GM12878 (cell line): ENCODE measurements at regions not wholly inside any gene's neighbourhood (a gene's known extent, or its start where the extent isn't known, plus 50 kb on each side); places are given as distances from the start of the nearest gene placed in this dataset.

Experiments
- ATAC-seq: fragments of 200-7000 bp; cut with Tn5 transposase; 3 replicates; pipeline ENCODE4 v1.9.1; 2020; ENCODE audit warnings: mild to moderate bottlenecking, moderate library complexity
- BruUV-seq: library from RNA; stranded (reverse); fragments of 400-500 nt; replicated peaks from 2 replicates; lab custom pipeline; 2021; lab: Mats Ljungman, UMichigan
- CTCF ChIA-PET: fragments of 300-600 bp; sonication (Branson Sonifier 250); formaldehyde crosslinking; extraction: SDS; loops from one replicate; lab custom pipeline; 2021; ENCODE audit warnings: inconsistent platforms; lab: Yijun Ruan, JAX
- POLR2A ChIA-PET: fragments of 350-600 bp; formaldehyde crosslinking; extraction: SDS; loops from one replicate; lab custom pipeline; 2021; ENCODE audit warnings: inconsistent platforms; lab: Charles Lee
- RAD21 ChIA-PET: fragments of 300-600 bp; sonication (Branson Sonifier 250); formaldehyde crosslinking; loops from one replicate; lab custom pipeline; 2023; ENCODE audit warnings: antibody characterized with exemption; ENCODE audit not compliant: unreplicated experiment; lab: Charles Lee
- SMC1A ChIA-PET: fragments of 300-600 bp; sonication (Branson Sonifier 250); formaldehyde crosslinking; loops from one replicate; lab custom pipeline; 2023; ENCODE audit not compliant: unreplicated experiment, uncharacterized antibody; lab: Charles Lee
- DNase-seq: peaks from one replicate; pipeline ENCODE4 v3.0.0-alpha.2; 2011; ENCODE audit warnings: low read depth, low spot score
- FAIRE-seq: peaks from 3 replicates; lab custom pipeline; 2011; peaks lifted over from hg19 to GRCh38; lab: Jason Lieb, UNC
- H2AFZ ChIP-seq: 2 replicates; pipeline ENCODE4 v1.6.0; 2011; ENCODE audit warnings: low read depth, low read length, control low read depth; ENCODE audit not compliant: control insufficient read depth
- H3K27ac ChIP-seq: 2 replicates; pipeline ENCODE4 v1.5.1; 2011; ENCODE audit warnings: control low read depth; ENCODE audit not compliant: control insufficient read depth, insufficient read depth
- H3K27me3 ChIP-seq, 2 experiments: replicated peaks in 1 of 2; 2 replicates each; pipeline versions ENCODE4 v1.6.0 to v1.6.1; 2011; ENCODE audit warnings: low read length in 1 of 2; ENCODE audit not compliant: control insufficient read depth in 2 of 2, insufficient read depth in 2 of 2
- H3K36me3 ChIP-seq, 2 experiments: 2 replicates each; pipeline ENCODE4 v1.5.1; 2011; ENCODE audit warnings: low read length in 1 of 2; ENCODE audit not compliant: control insufficient read depth in 2 of 2, insufficient read depth in 2 of 2
- H3K4me1 ChIP-seq: 2 replicates; pipeline ENCODE4 v1.6.1; 2011; ENCODE audit warnings: mild to moderate bottlenecking, low read length, moderate library complexity, mixed read lengths; ENCODE audit not compliant: control insufficient read depth, insufficient read depth
- H3K4me2 ChIP-seq: 2 replicates; pipeline ENCODE4 v1.6.0; 2011; ENCODE audit warnings: control low read depth; ENCODE audit not compliant: control insufficient read depth, insufficient read depth
- H3K4me3 ChIP-seq: fragments of 200-600 bp; sonication (generic); 2 replicates; pipeline ENCODE4 v1.5.1; 2016
- H3K79me2 ChIP-seq: 2 replicates; pipeline ENCODE4 v1.6.0; 2011; ENCODE audit warnings: low read length; ENCODE audit not compliant: control insufficient read depth, insufficient read depth
- H3K9ac ChIP-seq: 2 replicates; pipeline ENCODE4 v1.8.0; 2011; ENCODE audit warnings: low read length, control low read depth, mixed read lengths; ENCODE audit not compliant: control insufficient read depth, insufficient read depth
- H3K9me3 ChIP-seq: replicated peaks from 3 replicates; pipeline ENCODE4 v1.5.1; 2011; ENCODE audit warnings: mild to moderate bottlenecking, low read length; ENCODE audit not compliant: control insufficient read depth, insufficient read depth
- H4K20me1 ChIP-seq: 2 replicates; pipeline ENCODE4 v1.6.0; 2011; ENCODE audit not compliant: control insufficient read depth, insufficient read depth
- BACH1 ChIP-seq: fragments of 450-650 bp; IDR thresholded peaks from 2 replicates; pipeline ENCODE4 v1.6.1; 2017; ENCODE audit warnings: mild to moderate bottlenecking, borderline replicate concordance
- BCLAF1 ChIP-seq: fragments of 450-650 bp; IDR thresholded peaks from 2 replicates; pipeline ENCODE4 v1.6.1; 2017; ENCODE audit warnings: antibody characterized with exemption, mild to moderate bottlenecking, moderate library complexity
- CHD2 ChIP-seq: IDR thresholded peaks from 2 replicates; pipeline ENCODE4 v1.6.1; 2011; ENCODE audit warnings: low read depth, low read length, improper control_type of control experiment, borderline replicate concordance
- E2F4 ChIP-seq: IDR thresholded peaks from 2 replicates; pipeline ENCODE4 v1.6.1; 2012; ENCODE audit warnings: low read depth, low read length, improper control_type of control experiment
- EZH2 ChIP-seq: IDR thresholded peaks from 2 replicates; pipeline ENCODE4 v1.6.1; 2012; ENCODE audit warnings: low read depth, mild to moderate bottlenecking, control low read depth, inconsistent platforms, low read length, borderline replicate concordance; ENCODE audit not compliant: control insufficient read depth
- HCFC1 ChIP-seq: fragments of 150-350 bp; IDR thresholded peaks from 2 replicates; pipeline ENCODE4 v1.6.1; 2014; ENCODE audit warnings: low read length
- HDGF ChIP-seq: fragments of 450-650 bp; IDR thresholded peaks from 2 replicates; pipeline ENCODE4 v1.6.1; 2016; ENCODE audit warnings: antibody characterized with exemption
- MEF2B ChIP-seq: fragments of 450-650 bp; IDR thresholded peaks from 2 replicates; pipeline ENCODE4 v1.6.1; 2018; ENCODE audit warnings: mild to moderate bottlenecking, moderate library complexity; ENCODE audit not compliant: partially characterized antibody, poor library complexity, severe bottlenecking
- POU2F2 ChIP-seq: IDR thresholded peaks from 3 replicates; pipeline ENCODE4 v1.6.1; 2011; ENCODE audit warnings: low read depth, mild to moderate bottlenecking, low read length, borderline replicate concordance
- RB1 ChIP-seq: fragments of 450-650 bp; formaldehyde crosslinking; IDR thresholded peaks from 2 replicates; pipeline ENCODE4 v1.6.1; 2017; ENCODE audit warnings: mild to moderate bottlenecking, borderline replicate concordance
- SUZ12 ChIP-seq: fragments of 200-600 bp; sonication (generic); IDR thresholded peaks from one replicate; pipeline ENCODE4 v1.6.1; 2018; ENCODE audit warnings: antibody characterized with exemption, mild to moderate bottlenecking; ENCODE audit not compliant: unreplicated experiment
- USF1 ChIP-seq: IDR thresholded peaks from 2 replicates; pipeline ENCODE4 v1.6.1; 2011; ENCODE audit warnings: borderline replicate concordance, low read depth, mild to moderate bottlenecking, moderate library complexity, mixed read lengths, low read length; ENCODE audit not compliant: insufficient read depth; ENCODE audit errors: extremely low read length
- ZNF217 ChIP-seq: fragments of 450-650 bp; IDR thresholded peaks from 2 replicates; pipeline ENCODE4 v1.6.1; 2017; ENCODE audit warnings: antibody characterized with exemption, mild to moderate bottlenecking
- WGBS: methylation state at CpG from one replicate; pipeline ENCODE4 v1.1.6; 2016; ENCODE audit warnings: low lambda C conversion rate; ENCODE audit not compliant: insufficient replicate concordance, insufficient coverage; ENCODE audit errors: missing lambda C conversion rate; 5-methylcytosine and 5-hydroxymethylcytosine counted together
- in situ Hi-C: fragments of 300-500 bp; cut with MboI; formaldehyde crosslinking; loops from 9 replicates; pipeline ENCODE4 v1.14.3; 2018; ENCODE audit warnings: mixed read lengths
- intact Hi-C: fragments of 100-400 bp; cut with micrococcal nuclease; formaldehyde crosslinking; loops from one replicate; pipeline ENCODE4 v1.14.2; 2022; ENCODE audit not compliant: unreplicated experiment

GRCh38 chr5:144812763-144813162 is 642.1 kb downstream of the KCTD16 start:
- Histone ChIP-seq H3K4me3 (no peak overlapping the region), H3K27me3 (no peaks in the 10 kb centered on the region), H3K36me3 (no peaks in the 10 kb centered on the region), H2AFZ (no peak overlapping the region), H3K27ac (no peak overlapping the region), H3K9ac (no peak overlapping the region), H3K4me1 (no peaks in the 10 kb centered on the region), H3K9me3 (no peaks in the 10 kb centered on the region), H3K79me2 (no peaks in the 10 kb centered on the region), H4K20me1 (no peaks in the 10 kb centered on the region), H3K4me2 (no peak overlapping the region)
- ChIA-PET SMC1A (no interaction called here), CTCF (no interaction called here), RAD21 (no interaction called here), POLR2A (no interaction called here)
- 0% methylated on average over 2 of the region's 2 CpGs for WGBS
- no TSS peak for BruUV-seq
- FAIRE-seq (no peak), ATAC-seq (no peak), DNase-seq (no peak)
- intact Hi-C loops: no loop called here
- in situ Hi-C loops: no loop called here
- TF ChIP-seq SUZ12 (no peak), USF1 (no peak), RB1 (no peak), ZNF217 (no peak), BCLAF1 (no peak), EZH2 (no peak), BACH1 (no peak), MEF2B (no peak), HCFC1 (no peak), HDGF (no peak), POU2F2 (no peak), E2F4 (no peak), CHD2 (no peak)
